ENCODE measurements at regions not wholly inside any gene's neighbourhood (a gene's known extent, or its start where the extent isn't known, plus 50 kb on each side); places are given as distances from the start of the nearest gene placed in this dataset.
A peak's percentile ranks its signal among the peaks of the same experiment; 100 is the strongest.
"Not testable (repeated sequence)": the region's sequence is repeated elsewhere in the genome, so short reads cannot be mapped to it uniquely, and the experiment has no call there.

GRCh38 chr9:90074316-90074962 lies 469.6 kb downstream of the GADD45G start:
- DNase-seq = no peak

GRCh38 chr9:90077598-90077997 lies 472.8 kb downstream of the GADD45G start:
- not testable (repeated sequence) for DNase-seq

- DNase-seq = no peak
Observed at GRCh38 chr9:90078988-90079421, 474.2 kb downstream of the GADD45G start.

DNA sequence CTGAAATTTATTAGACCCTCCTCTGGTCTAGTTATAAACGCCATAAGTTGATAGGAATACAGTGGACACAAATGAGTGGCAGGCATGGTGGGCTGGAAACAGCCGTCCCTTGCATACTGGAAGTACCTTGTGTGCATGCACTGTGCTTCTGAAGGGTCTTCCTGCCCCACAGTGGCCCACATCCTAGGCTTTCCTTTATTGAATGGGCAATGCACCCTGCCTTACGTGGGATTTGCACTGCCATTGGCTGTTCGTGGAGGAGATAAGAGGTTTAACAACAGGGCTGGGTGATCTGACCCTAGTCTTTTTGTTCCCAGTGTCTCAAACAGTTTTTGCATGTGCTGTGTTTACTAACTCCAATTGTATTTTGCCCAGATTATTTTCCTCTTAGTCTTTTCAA lies 480.8 kb downstream of the GADD45G start:
- no peak for DNase-seq

DNA sequence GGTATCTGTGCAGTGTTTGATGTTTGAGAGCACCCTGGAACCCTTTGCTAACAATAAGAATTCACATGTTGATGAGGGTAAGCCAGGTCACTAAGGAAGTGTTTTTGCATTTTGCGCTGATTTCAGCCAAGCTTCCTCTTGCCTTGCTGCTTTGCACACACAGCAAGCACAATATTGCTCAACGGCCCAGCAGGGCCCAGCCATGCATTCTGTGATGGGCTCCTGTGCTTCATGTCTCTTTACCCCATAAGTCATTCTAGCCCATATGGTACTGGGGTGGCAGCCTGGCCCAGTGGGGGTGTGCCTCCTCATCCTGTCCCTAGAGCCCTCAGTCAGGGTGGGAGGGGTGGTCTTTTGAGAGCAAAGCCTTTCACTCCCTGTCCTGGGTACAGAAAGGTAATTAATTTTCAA lies 481.3 kb downstream of the GADD45G start:
- no peak for DNase-seq

DNA sequence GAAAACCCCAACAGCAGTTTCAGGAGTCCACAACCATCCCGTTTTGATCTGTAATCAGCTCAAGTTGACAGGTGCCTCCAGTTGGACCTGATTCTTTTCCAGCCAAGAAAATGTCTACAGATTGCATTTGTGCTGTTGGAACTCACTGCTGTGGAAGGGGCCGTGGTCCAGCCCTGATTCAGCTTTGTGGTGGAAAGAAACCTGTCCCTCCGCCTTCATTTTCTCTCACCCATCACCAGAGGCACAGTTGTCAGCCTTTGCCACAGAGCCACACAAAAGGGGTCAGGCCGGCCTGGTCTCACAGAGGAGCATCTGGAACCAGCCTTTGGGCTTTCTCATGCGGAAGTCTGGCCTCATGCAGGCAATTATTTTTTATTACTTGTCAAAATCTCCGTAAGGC lies 483.6 kb downstream of the GADD45G start:
- no peak for DNase-seq

- DNase-seq = no peak
Observed at GRCh38 chr9:90088856-90089255, 484.0 kb downstream of the GADD45G start.

- DNase-seq = no peak
Observed at GRCh38 chr9:90090997-90091396, 486.2 kb downstream of the GADD45G start.

DNA sequence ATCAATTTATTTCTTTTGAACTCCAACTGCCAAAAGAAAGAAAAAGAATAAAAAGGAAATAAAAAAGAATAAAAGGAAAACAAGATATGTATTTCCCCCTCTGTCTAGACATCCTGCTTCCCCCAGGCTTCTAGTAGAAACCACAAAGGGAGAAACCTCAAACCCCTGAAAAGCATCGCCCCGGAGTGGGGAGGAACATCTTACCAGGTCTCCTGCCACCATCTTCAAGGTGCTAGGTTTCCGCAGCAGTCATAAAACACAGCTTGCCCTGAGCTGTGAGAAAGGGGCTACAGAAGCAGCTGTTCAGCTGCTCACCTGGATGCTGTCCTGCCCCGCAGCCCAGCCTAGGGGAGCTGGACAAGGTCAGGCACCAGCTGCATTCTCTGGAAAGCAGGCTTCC lies 487.7 kb downstream of the GADD45G start:
- DNase-seq = peak; percentile 22

DNA sequence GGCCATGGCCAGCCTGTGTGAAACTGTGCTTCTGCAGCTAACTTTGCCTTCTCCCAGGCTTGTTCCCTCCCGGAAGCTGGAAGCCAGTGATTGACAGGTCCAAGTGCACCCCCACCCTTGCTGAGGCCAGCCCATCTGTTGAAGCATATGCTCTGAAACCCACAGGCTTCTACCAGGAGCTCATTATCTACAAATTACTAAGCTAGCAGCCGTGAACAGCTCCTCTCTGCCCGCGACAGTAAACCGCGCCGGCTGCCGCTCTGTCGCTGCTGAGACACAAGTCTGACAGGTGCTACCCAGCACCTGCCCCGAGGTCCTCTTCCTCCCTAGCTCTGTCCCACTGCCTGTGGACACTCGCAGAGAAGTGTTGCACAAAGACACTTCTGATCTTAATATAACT lies 490.9 kb downstream of the GADD45G start:
- peak; percentile 12 for DNase-seq

DNA sequence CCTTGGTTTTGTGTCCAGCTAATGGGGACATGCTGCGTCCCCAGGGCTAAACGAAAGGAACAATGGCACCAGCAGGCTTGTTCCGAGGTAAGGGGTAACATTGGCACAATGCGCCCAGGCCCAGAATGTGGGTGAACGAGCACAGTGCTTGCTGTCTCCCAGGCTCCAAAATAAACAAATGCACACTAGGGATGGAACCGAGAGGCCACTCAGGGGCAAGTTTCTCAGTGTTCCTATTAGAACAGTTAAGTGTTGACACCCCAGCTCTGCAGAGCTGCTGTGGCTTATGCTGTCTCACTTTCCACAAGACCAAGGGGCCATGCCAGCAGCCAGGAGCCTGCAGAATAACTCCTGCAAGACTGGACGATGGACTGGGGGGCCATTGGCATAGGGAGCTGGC lies 492.4 kb downstream of the GADD45G start:
- DNase-seq = no peak

GRCh38 chr9:90098408-90098807 lies 493.6 kb downstream of the GADD45G start:
- DNase-seq = no peak

GRCh38 chr9:90099262-90099963 lies 494.6 kb downstream of the GADD45G start:
- DNase-seq = no peak

DNA sequence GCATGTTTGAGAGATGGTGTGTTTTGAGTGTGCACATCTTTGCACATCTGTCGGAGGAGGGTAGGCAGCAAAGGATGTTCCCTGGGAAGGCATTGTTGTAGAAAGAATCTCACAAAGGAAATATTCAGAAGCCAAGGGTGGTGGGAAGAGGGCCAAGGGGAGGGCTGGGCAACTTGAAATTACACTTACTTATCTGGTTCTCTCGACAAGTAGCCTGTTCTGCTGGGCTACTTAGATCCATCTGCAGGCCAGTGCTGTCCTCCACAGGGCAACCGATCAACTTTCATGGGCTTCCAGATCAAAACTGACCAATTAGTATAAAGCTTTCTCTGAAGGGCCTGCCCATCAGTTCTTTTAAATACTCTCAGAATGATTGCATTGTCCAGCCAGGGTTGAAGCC lies 495.2 kb downstream of the GADD45G start:
- no peak for DNase-seq

DNA sequence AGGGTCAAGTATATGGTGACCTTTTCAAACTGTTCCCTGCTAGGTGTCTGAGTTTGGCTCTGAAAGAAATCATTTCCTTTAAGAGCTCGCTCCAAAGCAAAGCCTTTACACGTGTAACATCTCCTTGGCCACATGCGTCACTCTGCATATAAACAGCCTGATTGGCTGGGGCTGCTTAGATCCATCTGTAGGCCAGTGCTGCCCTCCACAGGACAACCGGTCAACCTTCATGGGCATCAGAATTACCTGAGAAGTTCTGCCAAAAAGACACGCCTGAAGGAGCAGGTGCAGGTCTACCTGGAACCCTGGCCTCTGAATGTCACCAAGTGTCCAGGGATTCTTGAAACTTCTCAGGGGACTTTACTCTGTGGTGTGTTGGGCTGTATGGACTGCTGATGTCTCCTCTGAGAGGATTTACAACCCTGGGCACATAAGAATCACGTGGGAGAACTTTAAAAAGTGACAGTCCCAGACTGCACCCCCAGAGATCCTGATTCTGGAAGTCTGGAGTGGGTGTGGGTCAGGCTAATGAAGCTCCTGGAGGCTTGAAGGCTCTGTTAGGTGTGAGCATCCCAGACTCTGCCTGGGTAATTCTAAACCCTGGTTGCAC lies 497.6 kb downstream of the GADD45G start:
- DNase-seq = peak; percentile 87

DNA sequence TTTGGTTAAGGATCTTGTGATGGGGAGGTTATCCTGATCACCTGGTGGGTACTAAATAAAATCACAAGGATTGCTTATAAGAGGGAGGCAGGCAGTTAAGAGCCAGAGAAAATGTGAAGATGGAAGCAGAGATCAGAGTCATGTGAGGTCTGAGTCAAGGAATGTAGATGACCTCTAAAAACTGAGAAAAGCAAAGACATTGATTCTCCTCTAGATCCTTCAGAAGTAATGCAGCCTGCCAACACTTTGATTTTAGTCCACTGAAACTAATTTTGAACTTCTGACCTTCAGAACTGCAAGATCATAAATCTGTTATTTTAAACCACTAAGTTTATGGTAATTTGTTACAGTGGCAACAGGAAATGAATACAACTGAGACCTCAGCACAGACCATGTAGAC lies 499.0 kb downstream of the GADD45G start:
- DNase-seq = no peak

DNA sequence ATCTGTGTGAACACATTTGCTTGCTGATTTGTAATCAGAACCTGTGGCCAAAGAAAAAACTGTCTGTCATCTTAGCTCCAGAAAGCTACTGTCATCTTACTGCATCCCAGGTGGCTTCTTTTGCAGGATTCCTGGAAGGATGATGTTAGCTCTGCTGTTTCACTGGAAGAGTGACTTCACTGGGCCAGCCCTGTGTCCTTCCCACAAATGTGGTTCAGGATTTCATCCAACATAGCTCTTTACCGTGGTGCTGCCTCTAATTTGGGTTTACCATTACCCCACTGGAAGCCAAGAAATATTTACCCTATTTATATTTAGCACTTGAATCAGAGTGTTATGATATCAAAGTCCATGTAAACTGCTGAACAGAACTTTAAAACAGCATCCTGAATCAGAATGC lies 501.0 kb downstream of the GADD45G start:
- DNase-seq = no peak

- no peak for DNase-seq
Observed at GRCh38 chr9:90107040-90107725, 502.4 kb downstream of the GADD45G start.

GRCh38 chr9:90107726-90108655 lies 503.2 kb downstream of the GADD45G start:
- no peak for DNase-seq

GRCh38 chr9:90112788-90113187 lies 508.0 kb downstream of the GADD45G start:
- DNase-seq = no peak

DNA sequence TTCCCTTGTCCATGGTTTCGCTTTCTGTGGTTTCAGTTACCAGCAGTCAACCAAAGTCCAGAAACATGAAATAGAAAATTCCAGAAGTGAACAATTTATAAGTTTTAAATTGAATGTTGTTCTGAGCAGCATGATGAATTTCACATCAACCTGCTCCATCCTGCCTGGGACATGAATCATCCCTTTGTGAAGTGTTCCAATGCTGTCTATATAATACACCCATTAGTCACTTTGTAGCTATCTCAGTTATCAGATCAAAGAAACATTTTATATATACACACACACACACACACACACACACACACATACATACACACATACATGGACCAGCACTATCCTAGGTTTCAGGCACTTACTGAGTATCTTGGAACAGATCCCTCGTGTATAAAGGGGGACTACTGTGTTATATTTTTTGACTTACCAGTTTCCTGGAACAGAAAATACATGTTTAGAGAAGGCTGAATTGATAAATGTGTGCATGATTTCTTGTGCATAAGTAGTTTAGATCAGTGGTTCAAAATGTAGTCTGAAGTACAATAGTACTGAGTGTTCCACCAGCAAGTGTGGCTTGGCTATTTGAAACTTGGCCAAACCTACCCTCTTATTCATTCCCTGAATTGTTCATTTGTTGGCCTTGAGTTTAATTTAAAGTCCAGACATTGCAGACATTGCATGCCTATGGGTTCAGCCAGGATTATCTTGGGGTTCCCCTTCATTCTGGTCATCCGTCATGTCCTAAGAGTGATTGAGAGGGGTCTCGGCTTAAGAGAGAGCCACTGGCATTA lies 510.0 kb downstream of the GADD45G start:
- no peak for DNase-seq

DNA sequence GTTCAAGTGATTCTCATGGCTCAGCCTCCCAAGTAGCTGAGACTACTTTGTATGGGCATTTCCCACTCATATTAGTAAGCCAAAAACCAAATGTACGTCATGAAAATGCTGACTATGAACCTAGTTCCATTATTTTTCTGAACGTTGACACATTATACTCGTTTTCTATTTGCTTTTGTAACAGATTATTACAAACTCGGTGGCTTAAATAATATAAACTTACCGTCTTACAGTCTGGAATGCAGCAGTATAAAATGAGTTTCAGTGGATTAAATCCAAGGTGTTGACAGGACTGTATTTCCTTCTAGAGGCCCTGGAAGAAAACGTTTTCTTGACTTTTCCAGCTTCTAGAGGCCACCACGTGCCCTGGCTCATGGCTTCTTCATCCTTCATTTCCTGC lies 517.0 kb downstream of the GADD45G start:
- DNase-seq = no peak
